PFSK-1 (cell line): ENCODE measurements at regions not wholly inside any gene's neighbourhood (a gene's known extent, or its start where the extent isn't known, plus 50 kb on each side); places are given as distances from the start of the nearest gene placed in this dataset.

Experiments used
- FOXP2 ChIP-seq: optimal IDR thresholded peaks from 2 replicates; pipeline ENCODE3; 2011; ENCODE audit warnings: borderline replicate concordance, control low read depth, inconsistent platforms; ENCODE audit not compliant: insufficient read depth; ENCODE audit errors: extremely low read length, extremely low read depth
- POLR2AphosphoS5 ChIP-seq: IDR thresholded peaks from 2 replicates; pipeline ENCODE4 v1.6.1; 2012; ENCODE audit warnings: low read depth, mild to moderate bottlenecking, control low read depth, low read length, moderate library complexity
- REST ChIP-seq, 2 experiments: IDR thresholded peaks; 2 replicates each; pipeline versions ENCODE4 v1.6.1 to v1.8.0; 2011 to 2012; ENCODE audit warnings: low read depth in 2 of 2, low read length in 2 of 2, control low read depth in 1 of 2, inconsistent platforms in 1 of 2, mild to moderate bottlenecking in 1 of 2, moderate library complexity in 1 of 2; ENCODE audit not compliant: insufficient read depth in 1 of 2
- SIN3A ChIP-seq: IDR thresholded peaks from 2 replicates; pipeline ENCODE4 v1.6.1; 2012; ENCODE audit warnings: mild to moderate bottlenecking, low read length, moderate library complexity, borderline replicate concordance; ENCODE audit not compliant: insufficient read depth
- TAF1 ChIP-seq: IDR thresholded peaks from 2 replicates; pipeline ENCODE4 v1.6.1; 2012; ENCODE audit warnings: low read length, control low read depth, borderline replicate concordance; ENCODE audit not compliant: insufficient read depth

GRCh38 chr5:165834891-165835290 lies 2329.5 kb downstream of the MAT2B start:
- TF ChIP-seq TAF1, result no peak
- no peak for TF ChIP-seq POLR2AphosphoS5
- TF ChIP-seq REST (IDR thresholded peaks at IDR 0.05; ENCODE audit: insufficient read depth in 1 of 2, low read depth in 2 of 2, low read length in 2 of 2), result no peak
- TF ChIP-seq SIN3A, result no peak
- no peak for TF ChIP-seq FOXP2
